ENCODE measurements at regions not wholly inside any gene's neighbourhood (a gene's known extent, or its start where the extent isn't known, plus 50 kb on each side); places are given as distances from the start of the nearest gene placed in this dataset.

DNA sequence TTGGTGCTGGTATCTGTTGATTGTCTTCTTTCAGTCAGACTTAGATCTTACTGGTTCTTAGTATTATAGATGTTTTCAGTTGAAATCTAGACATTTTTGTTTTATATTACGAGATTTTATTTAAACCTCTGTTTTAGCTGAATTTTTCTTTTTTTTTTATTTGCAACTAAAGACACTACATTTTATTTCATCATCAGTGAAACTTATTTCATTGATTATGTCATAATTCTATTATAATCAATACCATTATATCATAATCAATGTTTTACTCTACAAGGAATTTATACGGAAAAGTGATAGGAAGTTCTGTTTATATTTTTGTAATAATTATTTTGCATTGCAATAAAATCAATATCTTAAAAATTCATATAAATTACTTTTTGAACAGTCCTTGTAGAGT lies 477.4 kb upstream of the MDFIC2 start:
- no peak for DNase-seq

- no peak for DNase-seq
Observed at GRCh38 chr3:70780790-70781189, 468.4 kb upstream of the MDFIC2 start.

- DNase-seq: no peak
Observed at GRCh38 chr3:70779296-70779695, 466.9 kb upstream of the MDFIC2 start.

DNA sequence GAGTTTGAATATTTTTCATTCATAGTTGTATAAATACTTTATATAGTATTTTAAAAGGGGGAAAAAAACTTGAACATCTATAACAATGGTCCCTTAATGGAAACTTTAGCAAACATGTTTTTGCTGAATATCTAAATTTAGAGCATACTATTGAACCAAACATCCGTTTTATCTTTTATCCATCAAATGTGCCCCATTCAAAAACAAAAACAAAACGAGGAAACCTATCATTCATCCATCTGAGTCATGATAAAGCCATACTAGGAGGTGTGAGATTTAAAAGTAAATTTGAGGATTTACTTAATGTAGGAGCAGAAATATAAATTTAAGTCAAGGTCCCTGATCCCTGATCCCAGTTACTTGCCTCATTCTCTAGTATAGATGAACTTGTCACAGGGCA lies 463.6 kb upstream of the MDFIC2 start:
- no peak for DNase-seq

GRCh38 chr3:70775257-70775656 lies 462.8 kb upstream of the MDFIC2 start:
- DNase-seq: no peak

GRCh38 chr3:70774641-70775040 lies 462.2 kb upstream of the MDFIC2 start:
- no peak for DNase-seq

- DNase-seq: no peak
Observed at GRCh38 chr3:70771426-70772147, 459.1 kb upstream of the MDFIC2 start.

DNA sequence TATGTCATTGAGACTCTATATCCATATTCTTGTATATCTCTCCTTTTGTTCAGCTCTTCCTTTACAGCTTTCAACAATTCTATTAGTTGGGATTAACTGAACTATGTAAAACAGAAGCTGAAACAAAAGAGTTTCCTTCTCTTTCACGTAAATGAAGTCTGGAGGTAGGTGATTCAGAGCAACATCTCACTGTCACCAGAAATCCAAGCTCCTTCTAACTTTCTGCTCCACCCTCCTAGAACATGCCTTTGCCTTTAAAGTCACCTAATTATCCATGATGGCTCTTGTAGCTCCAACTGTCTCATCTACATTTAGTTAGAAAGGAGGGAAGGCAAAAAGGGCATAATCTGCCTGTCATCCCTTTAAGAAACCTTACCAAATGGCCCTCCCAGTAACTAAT lies 458.2 kb upstream of the MDFIC2 start:
- DNase-seq: no peak

DNA sequence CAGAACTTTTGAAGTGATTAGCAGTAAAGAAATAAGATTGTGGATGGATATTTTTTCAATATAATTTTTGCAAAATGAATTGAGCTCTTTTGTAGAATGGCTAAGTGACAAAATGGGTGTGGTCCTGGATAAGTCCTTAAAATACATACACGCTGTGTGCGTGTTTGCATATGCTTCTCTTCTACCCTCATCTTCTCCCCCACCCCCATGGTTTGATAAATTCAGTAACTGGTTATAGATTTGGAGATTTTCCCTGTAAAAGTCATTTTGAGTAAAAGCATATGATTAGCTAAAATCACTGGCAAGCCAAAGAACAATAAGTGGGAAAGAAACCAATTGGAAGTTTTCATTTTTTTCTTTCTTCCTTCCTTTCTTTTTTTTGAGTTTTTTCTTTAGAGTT lies 453.9 kb upstream of the MDFIC2 start:
- no peak for DNase-seq

- DNase-seq: no peak
Observed at GRCh38 chr3:70763894-70764293, 451.5 kb upstream of the MDFIC2 start.

GRCh38 chr3:70757658-70758057 lies 445.2 kb upstream of the MDFIC2 start:
- no peak for DNase-seq

DNA sequence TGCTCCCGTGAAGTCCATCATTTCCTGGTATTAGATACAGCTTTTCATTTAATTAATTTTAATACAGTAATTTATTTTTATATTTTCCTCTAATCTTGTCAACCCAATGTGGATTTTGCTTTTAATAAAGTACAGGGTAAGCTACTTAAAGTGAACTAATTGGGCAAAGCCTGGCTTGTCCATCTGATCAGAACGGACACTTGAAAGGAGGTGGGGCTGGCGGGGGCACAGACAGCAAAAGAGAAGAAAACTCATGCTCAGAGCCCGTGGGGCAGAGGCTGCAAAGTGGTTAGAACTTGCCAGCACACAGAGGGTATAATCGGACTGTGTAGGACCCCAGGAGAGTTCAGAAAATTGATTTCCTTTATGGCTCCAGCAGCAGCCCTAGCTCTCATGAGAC lies 443.1 kb upstream of the MDFIC2 start:
- no peak for DNase-seq

DNA sequence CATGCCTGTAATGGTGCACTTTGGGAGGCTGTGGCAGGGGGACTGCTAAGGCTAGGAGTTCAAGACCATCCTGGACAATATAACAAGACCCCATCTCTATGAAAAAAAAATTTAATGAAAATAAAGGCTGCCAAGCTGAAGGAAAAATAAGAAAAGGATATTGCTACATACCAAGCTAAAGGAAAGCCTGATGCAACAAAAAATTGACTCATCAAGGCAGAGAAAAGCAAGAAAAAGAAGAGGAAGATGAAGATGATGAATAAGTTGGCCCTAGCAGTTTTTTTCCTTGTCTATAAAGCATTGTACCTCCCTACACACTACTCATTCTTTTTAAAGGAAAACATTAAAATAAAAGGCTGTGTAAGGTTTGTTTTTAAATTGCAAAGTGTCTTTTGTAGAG lies 441.9 kb upstream of the MDFIC2 start:
- no peak for DNase-seq

DNA sequence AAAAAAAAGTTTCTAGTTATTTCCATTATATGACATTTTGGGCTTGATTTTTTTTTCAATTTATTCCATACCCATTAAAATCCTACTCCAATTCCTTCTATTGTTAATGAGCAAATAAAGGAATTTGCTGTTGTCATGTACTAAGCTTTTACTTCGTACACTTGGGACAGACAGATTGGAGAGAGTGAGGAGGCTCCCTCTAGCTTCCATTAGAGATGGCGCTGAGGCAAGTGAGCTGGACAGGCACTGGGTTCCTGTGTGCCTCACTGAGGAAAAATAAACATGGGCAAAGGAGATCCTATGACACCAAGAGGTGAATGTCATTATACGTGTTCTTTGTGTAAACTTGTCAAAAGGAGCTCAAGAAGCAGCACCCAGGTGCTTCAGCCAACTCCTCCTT lies 441.1 kb upstream of the MDFIC2 start:
- no peak for DNase-seq

- DNase-seq: no peak
Observed at GRCh38 chr3:70752051-70752450, 439.6 kb upstream of the MDFIC2 start.

DNA sequence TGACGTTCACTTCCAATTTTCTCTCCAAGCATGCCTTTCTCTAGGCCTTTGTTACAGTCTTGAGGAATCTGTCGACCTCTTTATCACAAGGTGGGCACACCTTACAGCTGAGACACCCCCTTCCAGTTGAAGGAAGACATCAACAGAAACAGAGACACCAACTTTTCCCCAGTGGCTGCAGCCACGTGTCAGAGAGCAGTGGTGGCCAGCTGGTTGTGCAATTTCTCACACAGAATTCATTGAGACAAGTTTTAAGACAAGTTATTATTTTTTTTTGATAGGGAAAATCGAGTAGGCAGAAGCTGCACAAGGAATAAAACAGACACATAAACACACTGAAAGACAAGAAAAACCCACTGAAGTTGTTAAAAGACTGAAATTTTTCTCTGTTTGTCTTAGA lies 436.7 kb upstream of the MDFIC2 start:
- no peak for DNase-seq

GRCh38 chr3:70748593-70748992 lies 436.2 kb upstream of the MDFIC2 start:
- no peak for DNase-seq

- no peak for DNase-seq
Observed at GRCh38 chr3:70747847-70748246, 435.4 kb upstream of the MDFIC2 start.

DNA sequence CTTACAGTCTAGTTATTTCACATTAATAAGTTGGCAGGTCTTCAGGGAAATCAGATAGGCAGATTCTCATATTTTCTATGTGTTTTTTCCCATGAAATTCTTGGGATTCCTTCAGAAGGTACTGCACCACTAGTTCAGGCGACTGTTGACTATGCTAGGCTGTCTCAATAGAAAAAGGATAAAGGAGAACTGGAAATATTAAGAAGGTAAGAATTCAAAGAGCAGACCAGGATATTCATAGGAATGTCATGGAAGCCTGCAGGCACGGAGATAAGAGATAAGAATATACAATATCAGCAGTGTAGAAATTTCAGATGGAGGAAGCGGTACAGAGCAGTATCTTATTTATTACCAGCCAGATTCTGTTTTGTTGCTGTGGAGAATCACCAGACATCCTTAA lies 432.1 kb upstream of the MDFIC2 start:
- no peak for DNase-seq

DNA sequence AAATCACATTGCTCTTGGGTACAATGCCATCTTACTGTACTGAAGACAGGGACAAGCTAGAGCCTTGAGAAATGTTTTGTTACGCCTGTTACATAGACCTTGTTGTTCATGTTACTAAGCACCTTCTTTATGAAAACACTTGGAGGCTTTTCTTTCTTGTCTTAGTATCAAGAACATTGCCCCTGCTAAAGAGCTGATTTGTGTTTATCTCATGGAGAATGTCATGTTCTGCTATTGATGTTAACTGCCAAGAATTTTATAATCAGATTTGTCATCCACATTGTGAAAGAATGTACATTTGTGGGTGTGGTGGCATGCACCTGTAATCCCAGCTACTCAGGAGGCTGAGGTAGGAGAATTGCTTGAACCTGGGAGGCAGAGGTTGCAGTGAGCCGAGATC lies 431.3 kb upstream of the MDFIC2 start:
- no peak for DNase-seq

- no peak for DNase-seq
Observed at GRCh38 chr3:70742081-70742480, 429.6 kb upstream of the MDFIC2 start.

- DNase-seq: no peak
Observed at GRCh38 chr3:70740872-70741271, 428.4 kb upstream of the MDFIC2 start.

GRCh38 chr3:70740071-70740470 lies 427.6 kb upstream of the MDFIC2 start:
- no peak for DNase-seq

- DNase-seq: peak; percentile 14
Observed at GRCh38 chr3:70738291-70738681, 425.8 kb upstream of the MDFIC2 start.

DNA sequence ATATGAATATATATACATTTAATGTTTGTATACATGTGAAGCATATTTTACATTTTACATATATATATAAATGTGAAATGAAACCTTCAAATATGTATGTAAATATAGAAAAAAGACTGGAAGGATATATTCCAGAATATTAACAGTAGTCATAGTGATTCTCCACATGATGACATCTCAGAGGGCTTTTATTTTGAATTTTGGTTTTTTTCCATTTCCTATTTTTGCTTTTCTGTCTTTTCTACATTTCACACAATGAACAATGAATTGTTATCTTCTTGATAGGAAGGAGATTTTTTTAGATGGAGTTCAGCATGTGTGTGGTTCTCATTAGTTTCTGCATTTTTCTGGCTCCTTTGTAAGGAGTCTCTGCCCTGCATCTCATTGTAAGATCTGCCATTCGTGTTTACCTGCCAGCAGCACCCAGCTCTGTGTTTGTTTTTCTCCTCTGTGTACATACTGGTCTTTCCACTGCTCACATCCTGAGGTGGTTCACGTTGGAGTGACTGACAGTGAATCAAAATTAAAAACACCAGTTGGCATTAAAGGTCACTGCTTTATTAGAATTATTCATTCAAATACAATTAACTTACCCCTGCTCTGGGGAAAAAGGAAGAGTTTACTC lies 425.3 kb upstream of the MDFIC2 start:
- peak; percentile 55 for DNase-seq

Measured in NCI-H2029 (cell line).